Lower lobe of right lung (tissue), 2 donors: ENCODE measurements at regions not wholly inside any gene's neighbourhood (a gene's known extent, or its start where the extent isn't known, plus 50 kb on each side); places are given as distances from the start of the nearest gene placed in this dataset.

Source experiments
- ATAC-seq, 2 donors: fragments of 200-7000 bp; cut with Tn5 transposase; one replicate each; pipeline ENCODE4 v1.9.1; 2020 to 2022; ENCODE audit warnings: mild to moderate bottlenecking in 2 of 2, moderate library complexity in 2 of 2
- DNase-seq: peaks from one replicate; pipeline ENCODE4 v3.0.0-alpha.2; 2020
- H3K27ac ChIP-seq: fragments of 200-600 bp; one replicate; pipeline ENCODE4 v1.8.0; 2022
- H3K27me3 ChIP-seq: fragments of 200-600 bp; one replicate; pipeline ENCODE4 v1.8.0; 2022; ENCODE audit warnings: low read depth
- H3K36me3 ChIP-seq: fragments of 200-600 bp; one replicate; pipeline ENCODE4 v1.8.0; 2022; ENCODE audit warnings: mild to moderate bottlenecking
- H3K4me1 ChIP-seq: fragments of 200-600 bp; one replicate; pipeline ENCODE4 v1.8.0; 2022
- H3K4me3 ChIP-seq: fragments of 200-600 bp; one replicate; pipeline ENCODE4 v1.8.0; 2022; ENCODE audit warnings: mild to moderate bottlenecking
- H3K9me3 ChIP-seq: fragments of 200-600 bp; one replicate; pipeline ENCODE4 v1.8.0; 2022
- CTCF ChIP-seq: fragments of 200-600 bp; IDR thresholded peaks from one replicate; pipeline ENCODE4 v1.8.0; 2022; ENCODE audit warnings: antibody characterized with exemption, mild to moderate bottlenecking
- intact Hi-C: fragments of 100-400 bp; cut with DNase I; formaldehyde crosslinking; loops from one replicate; pipeline ENCODE4 v1.11.0; 2022
- donor health status: DM: no; HTN: yes; CAD: no; lungs with severe emphysema.

GRCh38 chr15:98561169-98561941 lies 87.0 kb upstream of the IGF1R start:
- no peaks in the 10 kb centered on the region for H3K9me3 ChIP-seq
- intact Hi-C loops, result no loop called here
- DNase-seq (no peak), ATAC-seq (no peak)
- no peaks in the 10 kb centered on the region for H3K4me1 ChIP-seq
- no peak overlapping the region for H3K4me3 ChIP-seq
- H3K27me3 ChIP-seq, result peaks cover 3% of the 10 kb centered on the region
- H3K36me3 ChIP-seq, result no peaks in the 10 kb centered on the region
- TF ChIP-seq CTCF, result no peak
- H3K27ac ChIP-seq, result no peak overlapping the region

GRCh38 chr15:98562331-98562937 lies 85.9 kb upstream of the IGF1R start:
- Histone ChIP-seq H3K36me3 (no peaks in the 10 kb centered on the region), H3K4me3 (no peak overlapping the region), H3K27me3 (peaks cover 3% of the 10 kb centered on the region), H3K4me1 (no peaks in the 10 kb centered on the region), H3K27ac (no peak overlapping the region), H3K9me3 (no peaks in the 10 kb centered on the region)
- TF ChIP-seq CTCF, result no peak
- intact Hi-C loops, result no loop called here
- ATAC-seq (peak in 1 of 2 donors; percentile 32), DNase-seq (no peak)

GRCh38 chr15:98565566-98565965 lies 82.8 kb upstream of the IGF1R start:
- Histone ChIP-seq H3K4me1 (no peaks in the 10 kb centered on the region), H3K27me3 (peaks cover 6% of the 10 kb centered on the region), H3K36me3 (no peaks in the 10 kb centered on the region), H3K27ac (no peak overlapping the region), H3K4me3 (no peak overlapping the region), H3K9me3 (no peaks in the 10 kb centered on the region)
- ATAC-seq, result no peak
- intact Hi-C loops, result no loop called here
- no peak for DNase-seq
- no peak for TF ChIP-seq CTCF

- no peak for TF ChIP-seq CTCF
- Histone ChIP-seq H3K4me1 (no peaks in the 10 kb centered on the region), H3K4me3 (no peak overlapping the region), H3K27me3 (peaks cover 6% of the 10 kb centered on the region), H3K36me3 (no peaks in the 10 kb centered on the region), H3K9me3 (no peaks in the 10 kb centered on the region), H3K27ac (no peak overlapping the region)
- DNase-seq (no peak), ATAC-seq (no peak)
- intact Hi-C loops, result no loop called here
Measured at GRCh38 chr15:98567951-98568350, 80.4 kb upstream of the IGF1R start.

GRCh38 chr15:98568382-98569017 lies 79.8 kb upstream of the IGF1R start:
- Histone ChIP-seq H3K4me1 (no peaks in the 10 kb centered on the region), H3K9me3 (no peaks in the 10 kb centered on the region), H3K4me3 (no peak overlapping the region), H3K27me3 (peaks cover 6% of the 10 kb centered on the region), H3K27ac (no peak overlapping the region), H3K36me3 (no peaks in the 10 kb centered on the region)
- ATAC-seq (no peak), DNase-seq (no peak)
- intact Hi-C loops, result no loop called here
- peak; percentile 15 for TF ChIP-seq CTCF
